GM18861 (cell line): ENCODE measurements at regions not wholly inside any gene's neighbourhood (a gene's known extent, or its start where the extent isn't known, plus 50 kb on each side); places are given as distances from the start of the nearest gene placed in this dataset.
"Not testable (repeated sequence)": the region's sequence is repeated elsewhere in the genome, so short reads cannot be mapped to it uniquely, and the experiment has no call there.

Experiments used
- ATAC-seq: cut with Tn5 transposase; IDR thresholded peaks from one replicate; pipeline ENCODE4 v1.9.1; 2021; ENCODE audit not compliant: unreplicated experiment

DNA sequence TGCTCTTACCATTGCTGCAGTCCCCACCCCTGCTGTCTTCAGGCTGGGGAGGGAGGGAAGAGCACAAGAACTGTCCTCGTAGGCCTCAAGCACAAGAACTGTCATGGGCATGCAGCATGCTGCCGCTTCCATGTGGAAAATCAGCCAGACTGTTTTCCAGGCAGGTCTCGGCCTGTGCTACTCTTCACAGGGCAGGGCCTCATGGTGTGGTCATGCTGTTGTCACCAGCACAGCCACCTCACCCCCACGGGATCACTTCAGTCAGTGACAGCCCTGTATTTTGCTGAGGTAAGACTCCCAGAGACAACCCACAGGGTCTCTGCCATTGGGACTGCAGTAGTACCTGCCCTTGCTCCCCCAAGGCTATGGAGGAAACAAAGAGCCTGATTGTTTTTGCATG lies 205.3 kb downstream of the NAP1L3 start:
- no peak for ATAC-seq

DNA sequence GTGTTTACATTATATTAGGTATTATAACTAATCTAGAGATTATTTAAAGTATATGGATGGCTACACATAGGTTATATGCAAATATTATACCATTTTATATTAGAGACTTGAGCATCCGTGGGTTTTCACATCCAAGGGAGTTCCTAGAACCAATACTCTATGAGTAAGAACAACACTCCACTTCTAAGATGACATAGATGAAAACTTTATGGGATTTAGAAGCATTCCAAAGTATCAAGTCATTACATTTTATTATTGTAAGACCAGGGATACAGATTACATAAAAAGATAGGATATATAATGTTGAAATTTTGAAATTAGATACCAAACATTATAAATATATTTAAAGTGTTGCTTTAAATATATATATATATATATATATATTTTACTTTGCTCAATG lies 207.0 kb downstream of the NAP1L3 start:
- ATAC-seq = no peak

DNA sequence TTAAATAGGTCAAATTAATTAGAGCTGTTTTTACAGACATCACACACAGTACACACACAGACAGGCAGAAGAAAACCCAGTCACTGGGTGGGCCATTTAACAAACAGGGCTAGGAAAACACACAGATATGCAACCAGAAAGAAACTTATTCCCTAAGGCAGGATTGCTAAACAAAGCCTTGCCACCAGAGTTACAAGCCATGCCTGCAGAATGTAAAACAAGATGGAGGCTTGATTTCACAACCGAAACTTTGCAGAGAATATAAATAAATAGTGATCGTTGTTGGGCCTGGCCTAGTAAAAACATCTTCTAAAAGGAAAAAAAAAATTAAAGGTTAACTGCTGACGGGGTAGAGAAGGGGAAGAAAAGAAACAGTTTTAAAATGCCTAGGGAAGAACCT lies 212.3 kb downstream of the NAP1L3 start:
- no peak for ATAC-seq

DNA sequence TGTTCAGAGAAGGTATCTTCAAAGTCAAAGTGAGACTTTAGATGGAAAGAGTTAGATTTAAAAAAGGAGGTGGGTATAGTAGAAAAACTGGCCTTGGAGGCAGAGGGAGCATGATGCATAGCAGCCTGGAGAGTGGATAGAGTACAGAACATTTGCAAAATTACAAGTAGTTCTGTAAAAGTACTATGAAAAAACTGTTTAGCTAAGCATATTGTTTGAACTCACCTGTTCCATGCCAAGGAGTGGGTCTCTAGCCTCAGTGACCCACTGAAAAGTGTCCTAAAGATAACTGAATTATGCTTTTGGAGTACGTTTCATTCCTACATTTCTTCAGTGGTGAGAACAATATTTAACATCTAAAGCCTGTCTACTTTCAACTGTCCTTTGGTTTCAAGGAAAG lies 218.9 kb downstream of the NAP1L3 start:
- ATAC-seq = no peak

- ATAC-seq = not testable (repeated sequence)
Measured at GRCh38 chrX:93434721-93435120, 238.7 kb downstream of the NAP1L3 start.

- ATAC-seq = no peak
Measured at GRCh38 chrX:93428497-93428896, 244.9 kb downstream of the NAP1L3 start.

DNA sequence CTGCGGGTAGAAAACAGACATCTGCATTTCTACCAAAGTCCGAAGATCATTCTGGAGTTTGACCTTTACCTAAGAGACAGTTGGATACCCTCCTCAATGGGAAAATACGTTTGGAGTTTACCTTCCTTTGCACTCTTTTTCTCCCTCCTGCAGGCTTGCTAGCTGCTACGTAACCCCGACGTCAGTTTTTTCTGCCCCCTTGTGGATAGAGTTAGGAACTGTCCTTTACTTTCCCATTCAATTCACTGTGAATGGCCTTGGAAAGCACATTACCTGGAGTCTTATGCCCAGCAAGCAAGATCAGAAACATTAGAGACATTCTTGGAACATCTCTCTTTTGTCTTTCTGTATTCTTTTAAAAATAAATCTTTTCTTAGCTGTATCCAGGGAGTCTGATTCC lies 250.7 kb downstream of the NAP1L3 start:
- peak; percentile 85 for ATAC-seq

GRCh38 chrX:93420525-93421082 lies 252.8 kb downstream of the NAP1L3 start:
- no peak for ATAC-seq

DNA sequence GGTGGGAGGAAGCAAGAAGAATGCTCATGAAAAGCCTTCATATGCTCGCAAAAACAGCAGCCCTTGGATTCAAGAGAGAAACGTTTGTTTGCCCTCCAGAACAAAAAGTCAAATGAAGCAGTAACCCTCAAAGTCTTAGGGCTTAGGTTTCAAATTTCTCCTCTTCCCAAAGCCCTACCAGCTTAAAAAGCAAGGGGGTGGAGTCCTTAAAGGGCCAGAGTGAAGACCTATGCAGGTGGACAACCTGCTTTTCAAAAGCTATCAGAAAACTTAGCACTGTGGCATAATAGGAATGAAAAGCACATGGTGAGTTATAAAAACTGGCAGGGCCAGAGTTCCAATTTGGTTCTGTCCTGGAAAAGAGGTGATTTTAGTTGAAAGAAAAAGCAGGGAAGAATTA lies 253.3 kb downstream of the NAP1L3 start:
- no peak for ATAC-seq

DNA sequence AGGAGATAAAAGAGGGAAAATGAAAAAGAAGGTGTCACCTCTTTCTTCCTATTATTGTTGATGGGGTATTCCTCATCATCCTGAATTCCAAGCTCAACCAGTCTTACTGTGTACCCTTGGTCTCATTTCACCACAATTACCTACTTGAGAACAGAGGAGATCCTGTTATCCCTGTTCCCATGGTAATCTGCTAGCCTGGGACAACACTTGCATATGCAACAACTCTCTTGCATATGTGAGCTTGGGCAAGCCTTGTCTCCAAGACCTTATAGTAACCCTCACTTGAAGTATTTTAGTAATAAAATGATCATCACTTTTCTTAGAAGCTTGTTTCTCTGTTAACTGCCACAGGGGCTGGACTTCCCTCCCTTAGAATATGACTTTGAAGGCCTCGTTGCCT lies 253.7 kb downstream of the NAP1L3 start:
- ATAC-seq = no peak

DNA sequence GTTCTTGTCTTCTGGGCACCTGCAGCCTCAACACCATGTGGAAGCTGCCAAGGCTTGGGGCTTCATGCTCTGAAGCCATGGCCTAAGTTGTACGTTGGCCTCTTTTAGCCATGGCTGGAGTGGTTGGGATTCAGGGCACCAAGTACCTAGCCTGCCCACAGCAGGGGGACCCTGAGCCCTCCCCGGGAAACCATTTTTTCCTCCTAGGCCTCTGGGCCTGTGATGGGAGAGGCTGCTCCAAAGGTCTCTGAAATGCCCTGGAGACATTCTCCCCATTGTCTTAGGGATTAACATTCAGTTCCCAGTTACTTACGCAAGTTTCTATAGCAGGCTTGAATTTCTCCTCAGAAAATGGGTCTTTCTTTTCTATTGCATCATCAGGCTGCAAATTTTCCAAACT lies 269.3 kb downstream of the NAP1L3 start:
- no peak for ATAC-seq

GRCh38 chrX:93354651-93355050 lies 318.7 kb downstream of the NAP1L3 start:
- ATAC-seq = no peak

DNA sequence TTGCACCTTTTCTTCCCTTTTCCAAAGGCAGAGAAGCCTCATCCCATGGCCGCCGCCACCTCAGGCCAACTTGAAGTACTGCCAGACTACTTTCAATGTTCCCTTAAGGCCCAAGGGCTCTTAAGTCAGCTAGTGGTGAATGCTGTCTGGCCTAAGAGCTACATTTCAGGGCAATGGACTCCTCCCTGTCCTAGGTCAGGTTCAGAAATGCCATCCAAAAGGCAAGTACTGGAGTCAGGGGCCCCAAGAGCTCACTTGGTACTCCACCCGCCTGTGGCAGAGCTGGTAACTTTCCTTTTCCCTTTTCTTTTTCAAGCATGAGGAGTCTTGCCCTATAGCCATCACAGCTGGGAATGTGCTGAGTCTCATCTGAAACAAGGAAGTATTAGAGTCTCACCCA lies 327.1 kb downstream of the NAP1L3 start:
- no peak for ATAC-seq

- ATAC-seq = not testable (repeated sequence)
Measured at GRCh38 chrX:93344287-93344686, 329.1 kb downstream of the NAP1L3 start.

DNA sequence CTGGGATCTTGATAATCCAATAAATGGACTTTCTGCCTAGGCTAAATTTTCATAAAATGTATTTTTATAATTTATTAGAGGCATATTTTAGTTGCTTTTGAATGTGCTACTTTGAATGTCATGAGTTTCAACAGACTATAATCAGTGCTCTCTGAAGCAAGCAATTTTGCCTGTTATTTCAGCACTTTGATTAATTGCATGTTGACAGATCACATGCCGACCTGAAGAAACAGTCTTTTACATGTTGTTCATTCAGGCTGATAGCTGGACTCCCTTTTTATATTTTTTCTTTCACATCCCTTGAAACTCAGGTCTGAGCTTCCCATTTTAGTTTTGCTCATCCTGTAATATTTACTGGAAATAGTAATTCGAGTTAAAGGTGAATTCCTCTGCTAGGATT lies 341.0 kb downstream of the NAP1L3 start:
- ATAC-seq = no peak

- no peak for ATAC-seq
Measured at GRCh38 chrX:93322110-93322509, 351.3 kb downstream of the NAP1L3 start.

GRCh38 chrX:93319609-93320008 lies 353.8 kb downstream of the NAP1L3 start:
- ATAC-seq = no peak
